IPS-20b (cell line): ENCODE measurements at regions not wholly inside any gene's neighbourhood (a gene's known extent, or its start where the extent isn't known, plus 50 kb on each side); places are given as distances from the start of the nearest gene placed in this dataset.

Experiments
- H3K27ac ChIP-seq: one replicate; pipeline ENCODE4 v1.5.1; 2013; ENCODE audit warnings: low read length
- H3K27me3 ChIP-seq: 2 replicates; pipeline ENCODE4 v1.6.1; 2013; ENCODE audit warnings: mild to moderate bottlenecking, low read length, inconsistent platforms; ENCODE audit not compliant: insufficient read depth
- H3K36me3 ChIP-seq: 2 replicates; pipeline ENCODE4 v1.6.1; 2013; ENCODE audit warnings: low read depth, mild to moderate bottlenecking, inconsistent platforms, low read length, moderate library complexity; ENCODE audit not compliant: insufficient read depth
- H3K4me1 ChIP-seq: 2 replicates; pipeline ENCODE4 v1.6.1; 2013; ENCODE audit warnings: mild to moderate bottlenecking, control low read depth, inconsistent platforms, low read length, moderate library complexity; ENCODE audit not compliant: insufficient read depth
- H3K4me3 ChIP-seq: 2 replicates; pipeline ENCODE4 v1.5.1; 2013; ENCODE audit warnings: mild to moderate bottlenecking, low read length, inconsistent platforms
- H3K9ac ChIP-seq: 2 replicates; pipeline ENCODE4 v1.6.1; 2013; ENCODE audit warnings: low read depth, mild to moderate bottlenecking, inconsistent platforms, low read length, moderate library complexity
- H3K9me3 ChIP-seq: 2 replicates; pipeline ENCODE4 v1.6.1; 2013; ENCODE audit warnings: mild to moderate bottlenecking, low read depth, low read length, inconsistent platforms; ENCODE audit not compliant: insufficient read depth

- Histone ChIP-seq H3K9ac (no peak overlapping the region), H3K9me3 (no peaks in the 10 kb centered on the region; the same call in 1 of the 2 replicates), H3K27ac (no peak overlapping the region), H3K36me3 (no peaks in the 10 kb centered on the region), H3K27me3 (no peaks in the 10 kb centered on the region), H3K4me3 (no peak overlapping the region), H3K4me1 (no peaks in the 10 kb centered on the region)
These were observed 101.1 kb downstream of the ZFP36L2 start for GRCh38 chr2:43125090-43125998.

- H3K4me1 ChIP-seq: no peaks in the 10 kb centered on the region
- H3K9me3 ChIP-seq: peaks cover 2% of the 10 kb centered on the region
- H3K27me3 ChIP-seq: no peaks in the 10 kb centered on the region
- no peak overlapping the region for H3K27ac ChIP-seq
- H3K36me3 ChIP-seq: no peaks in the 10 kb centered on the region
- H3K4me3 ChIP-seq: no peak overlapping the region
- no peak overlapping the region for H3K9ac ChIP-seq
These were observed 101.7 kb downstream of the ZFP36L2 start for GRCh38 chr2:43124687-43125057.

GRCh38 chr2:43123981-43124686, 102.3 kb downstream of the ZFP36L2 start:
- Histone ChIP-seq H3K9ac (no peak overlapping the region), H3K27ac (no peak overlapping the region), H3K9me3 (peaks cover 7% of the 10 kb centered on the region), H3K4me3 (no peak overlapping the region), H3K4me1 (no peaks in the 10 kb centered on the region), H3K36me3 (no peaks in the 10 kb centered on the region), H3K27me3 (no peaks in the 10 kb centered on the region)

GRCh38 chr2:43123486-43123885, 102.9 kb downstream of the ZFP36L2 start:
- Histone ChIP-seq H3K9ac (no peak overlapping the region), H3K4me1 (no peaks in the 10 kb centered on the region), H3K27me3 (no peaks in the 10 kb centered on the region), H3K27ac (no peak overlapping the region), H3K4me3 (no peak overlapping the region), H3K36me3 (no peaks in the 10 kb centered on the region), H3K9me3 (peaks cover 13% of the 10 kb centered on the region)

- Histone ChIP-seq H3K9me3 (peaks cover 14% of the 10 kb centered on the region), H3K36me3 (no peaks in the 10 kb centered on the region), H3K27ac (no peak overlapping the region), H3K9ac (no peak overlapping the region), H3K27me3 (no peaks in the 10 kb centered on the region), H3K4me3 (no peak overlapping the region), H3K4me1 (no peaks in the 10 kb centered on the region)
These were observed 103.4 kb downstream of the ZFP36L2 start for GRCh38 chr2:43123028-43123427.

GRCh38 chr2:43121580-43122314, 104.7 kb downstream of the ZFP36L2 start:
- no peak overlapping the region for H3K9ac ChIP-seq
- H3K9me3 ChIP-seq: peaks cover 16% of the 10 kb centered on the region
- H3K36me3 ChIP-seq: no peaks in the 10 kb centered on the region
- H3K4me1 ChIP-seq: no peaks in the 10 kb centered on the region
- no peak overlapping the region for H3K27ac ChIP-seq
- no peaks in the 10 kb centered on the region for H3K27me3 ChIP-seq
- H3K4me3 ChIP-seq: no peak overlapping the region

- Histone ChIP-seq H3K36me3 (no peaks in the 10 kb centered on the region), H3K4me3 (no peak overlapping the region), H3K9me3 (peaks cover 16% of the 10 kb centered on the region), H3K4me1 (0 out of 2 replicates have a peak, but pooled peaks cover 3% of the 10 kb centered on the region), H3K27ac (no peak overlapping the region), H3K27me3 (no peaks in the 10 kb centered on the region), H3K9ac (no peak overlapping the region)
These were observed 107.1 kb downstream of the ZFP36L2 start for GRCh38 chr2:43119303-43119702.

GRCh38 chr2:43117521-43118143, 108.8 kb downstream of the ZFP36L2 start:
- Histone ChIP-seq H3K27ac (no peak overlapping the region), H3K4me3 (no peak overlapping the region), H3K36me3 (no peaks in the 10 kb centered on the region)

GRCh38 chr2:43116988-43117387, 109.4 kb downstream of the ZFP36L2 start:
- Histone ChIP-seq H3K27ac (no peak overlapping the region), H3K4me1 (0 out of 2 replicates have a peak, but pooled peaks cover 3% of the 10 kb centered on the region), H3K36me3 (no peaks in the 10 kb centered on the region), H3K4me3 (no peak overlapping the region), H3K27me3 (no peaks in the 10 kb centered on the region), H3K9me3 (peaks cover 16% of the 10 kb centered on the region), H3K9ac (no peak overlapping the region)

More at GRCh38 chr2:43117521-43118143, 108.8 kb downstream of the ZFP36L2 start:
- Histone ChIP-seq H3K9ac (no peak overlapping the region), H3K4me1 (0 out of 2 replicates have a peak, but pooled peaks cover 3% of the 10 kb centered on the region), H3K27me3 (no peaks in the 10 kb centered on the region), H3K9me3 (peaks cover 16% of the 10 kb centered on the region)

GRCh38 chr2:43115881-43116280, 110.5 kb downstream of the ZFP36L2 start:
- H3K4me1 ChIP-seq: 0 out of 2 replicates have a peak, but pooled peaks cover 3% of the 10 kb centered on the region
- H3K27me3 ChIP-seq: no peaks in the 10 kb centered on the region
- no peak overlapping the region for H3K4me3 ChIP-seq
- H3K27ac ChIP-seq: no peak overlapping the region
- no peaks in the 10 kb centered on the region for H3K36me3 ChIP-seq
- H3K9ac ChIP-seq: no peak overlapping the region
- peaks cover 16% of the 10 kb centered on the region for H3K9me3 ChIP-seq

GRCh38 chr2:43114210-43114609, 112.2 kb downstream of the ZFP36L2 start:
- no peak overlapping the region for H3K27ac ChIP-seq
- no peak overlapping the region for H3K9ac ChIP-seq
- H3K27me3 ChIP-seq: no peaks in the 10 kb centered on the region
- peaks cover 9% of the 10 kb centered on the region; the same call in 1 of the 2 replicates for H3K4me1 ChIP-seq
- H3K4me3 ChIP-seq: no peak overlapping the region
- no peaks in the 10 kb centered on the region for H3K36me3 ChIP-seq
- peaks cover 10% of the 10 kb centered on the region; the same call in 1 of the 2 replicates for H3K9me3 ChIP-seq
